Peyer's patch (tissue), 4 donors: ENCODE measurements at regions not wholly inside any gene's neighbourhood (a gene's known extent, or its start where the extent isn't known, plus 50 kb on each side); places are given as distances from the start of the nearest gene placed in this dataset.

ENCODE experiments used
- POLR2A ChIP-seq, 2 donors: fragments of 450-650 bp; IDR thresholded peaks; one replicate each; pipeline ENCODE4 v1.5.1; 2017; ENCODE audit warnings: antibody characterized with exemption in 2 of 2, mild to moderate bottlenecking in 2 of 2, moderate library complexity in 2 of 2
- TF ChIP-seq, protein P1 (sequence below), 6 experiments: fragments of 450-650 bp in 4 of 6; fragments of 200-600 bp in 2 of 6; sonication (generic) in 1 of 6; IDR thresholded peaks; one replicate each; pipeline ENCODE4 v1.5.1; 2017 to 2019; ENCODE audit warnings: antibody characterized with exemption in 6 of 6, mild to moderate bottlenecking in 3 of 6, moderate library complexity in 1 of 6

DNA sequence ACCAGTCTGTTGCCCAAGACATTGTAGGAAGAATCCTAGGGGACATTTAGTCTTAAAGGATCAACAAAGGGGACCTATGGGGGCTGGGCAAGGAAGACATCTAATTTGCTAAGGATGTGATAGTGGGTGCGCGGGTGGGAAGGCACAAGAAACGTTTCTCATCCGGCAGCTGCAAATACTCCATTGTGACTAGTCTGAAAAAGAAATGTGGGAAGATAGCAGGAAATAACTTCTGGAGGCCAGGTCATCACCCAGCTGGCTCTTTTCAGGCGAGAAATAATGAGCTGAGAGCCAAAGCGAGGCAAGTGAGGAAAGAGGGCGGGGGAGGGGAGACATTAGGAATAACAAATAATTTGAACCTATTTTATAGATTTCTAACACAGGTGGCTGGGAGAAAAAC lies 70.3 kb upstream of the NCK2 start:
- TF ChIP-seq, protein P1, sequence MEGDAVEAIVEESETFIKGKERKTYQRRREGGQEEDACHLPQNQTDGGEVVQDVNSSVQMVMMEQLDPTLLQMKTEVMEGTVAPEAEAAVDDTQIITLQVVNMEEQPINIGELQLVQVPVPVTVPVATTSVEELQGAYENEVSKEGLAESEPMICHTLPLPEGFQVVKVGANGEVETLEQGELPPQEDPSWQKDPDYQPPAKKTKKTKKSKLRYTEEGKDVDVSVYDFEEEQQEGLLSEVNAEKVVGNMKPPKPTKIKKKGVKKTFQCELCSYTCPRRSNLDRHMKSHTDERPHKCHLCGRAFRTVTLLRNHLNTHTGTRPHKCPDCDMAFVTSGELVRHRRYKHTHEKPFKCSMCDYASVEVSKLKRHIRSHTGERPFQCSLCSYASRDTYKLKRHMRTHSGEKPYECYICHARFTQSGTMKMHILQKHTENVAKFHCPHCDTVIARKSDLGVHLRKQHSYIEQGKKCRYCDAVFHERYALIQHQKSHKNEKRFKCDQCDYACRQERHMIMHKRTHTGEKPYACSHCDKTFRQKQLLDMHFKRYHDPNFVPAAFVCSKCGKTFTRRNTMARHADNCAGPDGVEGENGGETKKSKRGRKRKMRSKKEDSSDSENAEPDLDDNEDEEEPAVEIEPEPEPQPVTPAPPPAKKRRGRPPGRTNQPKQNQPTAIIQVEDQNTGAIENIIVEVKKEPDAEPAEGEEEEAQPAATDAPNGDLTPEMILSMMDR (IDR thresholded peaks at IDR 0.05) = no peak
- TF ChIP-seq POLR2A (IDR thresholded peaks at IDR 0.05) = no peak
